Sigmoid colon (tissue), 3 donors: ENCODE measurements at regions not wholly inside any gene's neighbourhood (a gene's known extent, or its start where the extent isn't known, plus 50 kb on each side); places are given as distances from the start of the nearest gene placed in this dataset.

Experiments
- POLR2A ChIP-seq, 2 donors: fragments of 450-650 bp; IDR thresholded peaks; one replicate each; pipeline ENCODE4 v1.6.1; 2016; ENCODE audit warnings: antibody characterized with exemption in 2 of 2, mild to moderate bottlenecking in 2 of 2, moderate library complexity in 2 of 2
- TF ChIP-seq, protein P1 (sequence below), 4 experiments: fragments of 450-650 bp in 3 of 4; fragments of 200-600 bp in 1 of 4; IDR thresholded peaks; one replicate each; pipeline ENCODE4 v1.5.1; 2016 to 2019; ENCODE audit warnings: antibody characterized with exemption in 4 of 4, mild to moderate bottlenecking in 3 of 4, moderate library complexity in 2 of 4

- TF ChIP-seq, protein P1, sequence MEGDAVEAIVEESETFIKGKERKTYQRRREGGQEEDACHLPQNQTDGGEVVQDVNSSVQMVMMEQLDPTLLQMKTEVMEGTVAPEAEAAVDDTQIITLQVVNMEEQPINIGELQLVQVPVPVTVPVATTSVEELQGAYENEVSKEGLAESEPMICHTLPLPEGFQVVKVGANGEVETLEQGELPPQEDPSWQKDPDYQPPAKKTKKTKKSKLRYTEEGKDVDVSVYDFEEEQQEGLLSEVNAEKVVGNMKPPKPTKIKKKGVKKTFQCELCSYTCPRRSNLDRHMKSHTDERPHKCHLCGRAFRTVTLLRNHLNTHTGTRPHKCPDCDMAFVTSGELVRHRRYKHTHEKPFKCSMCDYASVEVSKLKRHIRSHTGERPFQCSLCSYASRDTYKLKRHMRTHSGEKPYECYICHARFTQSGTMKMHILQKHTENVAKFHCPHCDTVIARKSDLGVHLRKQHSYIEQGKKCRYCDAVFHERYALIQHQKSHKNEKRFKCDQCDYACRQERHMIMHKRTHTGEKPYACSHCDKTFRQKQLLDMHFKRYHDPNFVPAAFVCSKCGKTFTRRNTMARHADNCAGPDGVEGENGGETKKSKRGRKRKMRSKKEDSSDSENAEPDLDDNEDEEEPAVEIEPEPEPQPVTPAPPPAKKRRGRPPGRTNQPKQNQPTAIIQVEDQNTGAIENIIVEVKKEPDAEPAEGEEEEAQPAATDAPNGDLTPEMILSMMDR (IDR thresholded peaks at IDR 0.05): no peak
- TF ChIP-seq POLR2A (IDR thresholded peaks at IDR 0.05): no peak
These were observed 326.0 kb upstream of the ONECUT1 start for GRCh38 chr15:53116169-53116568.
